Stimulated activated CD4-positive, alpha-beta T cell treated with anti-CD3 and anti-CD28 coated beads, Interleukin-2, amount 100 ng/mL, for 48 hours (primary cell): ENCODE measurements at regions not wholly inside any gene's neighbourhood (a gene's known extent, or its start where the extent isn't known, plus 50 kb on each side); places are given as distances from the start of the nearest gene placed in this dataset.

ENCODE experiments used
- DNase-seq, 2 donors: peaks; one replicate each; pipeline ENCODE4 v3.0.0-alpha.2; 2020

- DNase-seq: no peak
Measured at GRCh38 chr3:117927825-117928224, 1106.8 kb downstream of the IGSF11 start.

- no peak for DNase-seq
Measured at GRCh38 chr3:117928836-117929235, 1105.8 kb downstream of the IGSF11 start.

GRCh38 chr3:117932441-117932840 lies 1102.2 kb downstream of the IGSF11 start:
- DNase-seq: no peak

- DNase-seq: no peak
Measured at GRCh38 chr3:117936159-117936558, 1098.5 kb downstream of the IGSF11 start.

- DNase-seq: no peak
Measured at GRCh38 chr3:117938974-117939373, 1095.7 kb downstream of the IGSF11 start.

- DNase-seq: no peak
Measured at GRCh38 chr3:117939425-117940027, 1095.1 kb downstream of the IGSF11 start.

GRCh38 chr3:117941015-117941414 lies 1093.6 kb downstream of the IGSF11 start:
- DNase-seq: no peak

GRCh38 chr3:117941756-117942155 lies 1092.9 kb downstream of the IGSF11 start:
- no peak for DNase-seq

- DNase-seq: no peak
Measured at GRCh38 chr3:117954131-117954530, 1080.5 kb downstream of the IGSF11 start.

GRCh38 chr3:117955196-117955595 lies 1079.5 kb downstream of the IGSF11 start:
- DNase-seq: no peak

- DNase-seq: no peak
Measured at GRCh38 chr3:117958027-117958426, 1076.6 kb downstream of the IGSF11 start.

GRCh38 chr3:117962750-117963149 lies 1071.9 kb downstream of the IGSF11 start:
- no peak for DNase-seq

- no peak for DNase-seq
Measured at GRCh38 chr3:117963858-117964257, 1070.8 kb downstream of the IGSF11 start.

- no peak for DNase-seq
Measured at GRCh38 chr3:117964814-117965213, 1069.8 kb downstream of the IGSF11 start.

GRCh38 chr3:117977504-117978228 lies 1057.0 kb downstream of the IGSF11 start:
- no peak for DNase-seq

- DNase-seq: no peak
Measured at GRCh38 chr3:117979466-117979865, 1055.2 kb downstream of the IGSF11 start.

- no peak for DNase-seq
Measured at GRCh38 chr3:117987256-117987655, 1047.4 kb downstream of the IGSF11 start.

GRCh38 chr3:117989982-117990381 lies 1044.7 kb downstream of the IGSF11 start:
- DNase-seq: no peak

- DNase-seq: no peak
Measured at GRCh38 chr3:117990627-117991026, 1044.0 kb downstream of the IGSF11 start.

- DNase-seq: no peak
Measured at GRCh38 chr3:117995842-117996437, 1038.7 kb downstream of the IGSF11 start.

GRCh38 chr3:117997201-117998049 lies 1037.2 kb downstream of the IGSF11 start:
- DNase-seq: peak; percentile 44 to 56

- DNase-seq: no peak
Measured at GRCh38 chr3:117998071-117998470, 1036.6 kb downstream of the IGSF11 start.

- no peak for DNase-seq
Measured at GRCh38 chr3:118000219-118000618, 1034.4 kb downstream of the IGSF11 start.
